Heart left ventricle (tissue), 13 donors: ENCODE measurements at regions not wholly inside any gene's neighbourhood (a gene's known extent, or its start where the extent isn't known, plus 50 kb on each side); places are given as distances from the start of the nearest gene placed in this dataset.

ENCODE experiments used
- POLR2A ChIP-seq, 2 donors: fragments of 450-650 bp; IDR thresholded peaks; one replicate each; pipeline ENCODE4 v1.6.1; 2017; ENCODE audit warnings: antibody characterized with exemption in 2 of 2, mild to moderate bottlenecking in 2 of 2, moderate library complexity in 2 of 2
- TF ChIP-seq, protein P1 (sequence below), 12 donors: fragments of 200-600 bp; sonication (generic) in 4 of 12; IDR thresholded peaks; one replicate each; pipeline versions ENCODE4 v1.5.0 to v1.8.0; 2018 to 2022; ENCODE audit warnings: antibody characterized with exemption in 12 of 12, mild to moderate bottlenecking in 5 of 12
- donor health status: ischemic (EF 13 %, LVEDD 7.1; RV severe dilation, severe dysfunction).
- donor health status: DM: no; HTN: yes; CAD: no.
- donor health status: DM: no; HTN: no; CAD: no.
- donor health status: ischemic (EF 25% LVEDD 6.9; RV normal size, moderate dysfunction).
- donor health status: ischemic (EF 25% LVEDD 5.7; RV mildly dilated, moderate dysfunction).
- donor health status: ischemic (EF 35%, LVEDD 5.7; RV mildly dilated, moderate dysfunction).
- donor health status: nonischemic (EF 11% LVEDD 7.7; RV severe dilation, severe dysfunction).
- donor health status: DM: yes; HTN: yes; CAD: no.
- donor health status: PGD.
- donor health status: ischemic (EF 29% LVEDD 5.4; RV normal size, mild dysfunction).
- donor health status: nonischemic (EF 23%, LVEDD 6.1; RV moderate dilation, normal function).

- TF ChIP-seq, protein P1, sequence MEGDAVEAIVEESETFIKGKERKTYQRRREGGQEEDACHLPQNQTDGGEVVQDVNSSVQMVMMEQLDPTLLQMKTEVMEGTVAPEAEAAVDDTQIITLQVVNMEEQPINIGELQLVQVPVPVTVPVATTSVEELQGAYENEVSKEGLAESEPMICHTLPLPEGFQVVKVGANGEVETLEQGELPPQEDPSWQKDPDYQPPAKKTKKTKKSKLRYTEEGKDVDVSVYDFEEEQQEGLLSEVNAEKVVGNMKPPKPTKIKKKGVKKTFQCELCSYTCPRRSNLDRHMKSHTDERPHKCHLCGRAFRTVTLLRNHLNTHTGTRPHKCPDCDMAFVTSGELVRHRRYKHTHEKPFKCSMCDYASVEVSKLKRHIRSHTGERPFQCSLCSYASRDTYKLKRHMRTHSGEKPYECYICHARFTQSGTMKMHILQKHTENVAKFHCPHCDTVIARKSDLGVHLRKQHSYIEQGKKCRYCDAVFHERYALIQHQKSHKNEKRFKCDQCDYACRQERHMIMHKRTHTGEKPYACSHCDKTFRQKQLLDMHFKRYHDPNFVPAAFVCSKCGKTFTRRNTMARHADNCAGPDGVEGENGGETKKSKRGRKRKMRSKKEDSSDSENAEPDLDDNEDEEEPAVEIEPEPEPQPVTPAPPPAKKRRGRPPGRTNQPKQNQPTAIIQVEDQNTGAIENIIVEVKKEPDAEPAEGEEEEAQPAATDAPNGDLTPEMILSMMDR (IDR thresholded peaks at IDR 0.05) = no peak
- no peak for TF ChIP-seq POLR2A (IDR thresholded peaks at IDR 0.05)
Measured at GRCh38 chr2:200730960-200731359, 80.8 kb upstream of the BZW1 start.
